GM12878 (cell line): ENCODE measurements at regions not wholly inside any gene's neighbourhood (a gene's known extent, or its start where the extent isn't known, plus 50 kb on each side); places are given as distances from the start of the nearest gene placed in this dataset.

Source experiments
- ATAC-seq: fragments of 200-7000 bp; cut with Tn5 transposase; 3 replicates; pipeline ENCODE4 v1.9.1; 2020; ENCODE audit warnings: mild to moderate bottlenecking, moderate library complexity
- BruUV-seq: library from RNA; stranded (reverse); fragments of 400-500 nt; replicated peaks from 2 replicates; lab custom pipeline; 2021; lab: Mats Ljungman, UMichigan
- CTCF ChIA-PET: fragments of 300-600 bp; sonication (Branson Sonifier 250); formaldehyde crosslinking; extraction: SDS; loops from one replicate; lab custom pipeline; 2021; ENCODE audit warnings: inconsistent platforms; lab: Yijun Ruan, JAX
- POLR2A ChIA-PET: fragments of 350-600 bp; formaldehyde crosslinking; extraction: SDS; loops from one replicate; lab custom pipeline; 2021; ENCODE audit warnings: inconsistent platforms; lab: Charles Lee
- RAD21 ChIA-PET: fragments of 300-600 bp; sonication (Branson Sonifier 250); formaldehyde crosslinking; loops from one replicate; lab custom pipeline; 2023; ENCODE audit warnings: antibody characterized with exemption; ENCODE audit not compliant: unreplicated experiment; lab: Charles Lee
- SMC1A ChIA-PET: fragments of 300-600 bp; sonication (Branson Sonifier 250); formaldehyde crosslinking; loops from one replicate; lab custom pipeline; 2023; ENCODE audit not compliant: unreplicated experiment, uncharacterized antibody; lab: Charles Lee
- DNase-seq: peaks from one replicate; pipeline ENCODE4 v3.0.0-alpha.2; 2011; ENCODE audit warnings: low read depth, low spot score
- FAIRE-seq: peaks from 3 replicates; lab custom pipeline; 2011; peaks lifted over from hg19 to GRCh38; lab: Jason Lieb, UNC
- H2AFZ ChIP-seq: 2 replicates; pipeline ENCODE4 v1.6.0; 2011; ENCODE audit warnings: low read depth, low read length, control low read depth; ENCODE audit not compliant: control insufficient read depth
- H3K27ac ChIP-seq: 2 replicates; pipeline ENCODE4 v1.5.1; 2011; ENCODE audit warnings: control low read depth; ENCODE audit not compliant: control insufficient read depth, insufficient read depth
- H3K27me3 ChIP-seq, 2 experiments: replicated peaks in 1 of 2; 2 replicates each; pipeline versions ENCODE4 v1.6.0 to v1.6.1; 2011; ENCODE audit warnings: low read length in 1 of 2; ENCODE audit not compliant: control insufficient read depth in 2 of 2, insufficient read depth in 2 of 2
- H3K36me3 ChIP-seq, 2 experiments: 2 replicates each; pipeline ENCODE4 v1.5.1; 2011; ENCODE audit warnings: low read length in 1 of 2; ENCODE audit not compliant: control insufficient read depth in 2 of 2, insufficient read depth in 2 of 2
- H3K4me1 ChIP-seq: 2 replicates; pipeline ENCODE4 v1.6.1; 2011; ENCODE audit warnings: mild to moderate bottlenecking, low read length, moderate library complexity, mixed read lengths; ENCODE audit not compliant: control insufficient read depth, insufficient read depth
- H3K4me2 ChIP-seq: 2 replicates; pipeline ENCODE4 v1.6.0; 2011; ENCODE audit warnings: control low read depth; ENCODE audit not compliant: control insufficient read depth, insufficient read depth
- H3K4me3 ChIP-seq: fragments of 200-600 bp; sonication (generic); 2 replicates; pipeline ENCODE4 v1.5.1; 2016
- H3K79me2 ChIP-seq: 2 replicates; pipeline ENCODE4 v1.6.0; 2011; ENCODE audit warnings: low read length; ENCODE audit not compliant: control insufficient read depth, insufficient read depth
- H3K9ac ChIP-seq: 2 replicates; pipeline ENCODE4 v1.8.0; 2011; ENCODE audit warnings: low read length, control low read depth, mixed read lengths; ENCODE audit not compliant: control insufficient read depth, insufficient read depth
- H3K9me3 ChIP-seq: replicated peaks from 3 replicates; pipeline ENCODE4 v1.5.1; 2011; ENCODE audit warnings: mild to moderate bottlenecking, low read length; ENCODE audit not compliant: control insufficient read depth, insufficient read depth
- H4K20me1 ChIP-seq: 2 replicates; pipeline ENCODE4 v1.6.0; 2011; ENCODE audit not compliant: control insufficient read depth, insufficient read depth
- ATF2 ChIP-seq: IDR thresholded peaks from 2 replicates; pipeline ENCODE4 v1.6.1; 2012; ENCODE audit warnings: low read length, inconsistent platforms
- BACH1 ChIP-seq: fragments of 450-650 bp; IDR thresholded peaks from 2 replicates; pipeline ENCODE4 v1.6.1; 2017; ENCODE audit warnings: mild to moderate bottlenecking, borderline replicate concordance
- MYC ChIP-seq: IDR thresholded peaks from 2 replicates; pipeline ENCODE4 v1.6.1; 2011; ENCODE audit warnings: mild to moderate bottlenecking, low read length, moderate library complexity, inconsistent platforms; ENCODE audit not compliant: insufficient read depth, insufficient replicate concordance, insufficient read length, severe bottlenecking
- PML ChIP-seq: IDR thresholded peaks from 2 replicates; pipeline ENCODE4 v1.6.1; 2012; ENCODE audit warnings: low read length, inconsistent platforms
- SMARCA5 ChIP-seq: fragments of 450-650 bp; IDR thresholded peaks from 2 replicates; pipeline ENCODE4 v1.6.1; 2017; ENCODE audit warnings: mild to moderate bottlenecking
- STAT1 ChIP-seq: fragments of 450-650 bp; conservative IDR thresholded peaks from 2 replicates; pipeline ENCODE4 v1.6.1; 2014; ENCODE audit warnings: antibody characterized with exemption, mild to moderate bottlenecking
- WGBS: methylation state at CpG from one replicate; pipeline ENCODE4 v1.1.6; 2016; ENCODE audit warnings: low lambda C conversion rate; ENCODE audit not compliant: insufficient replicate concordance, insufficient coverage; ENCODE audit errors: missing lambda C conversion rate; 5-methylcytosine and 5-hydroxymethylcytosine counted together
- in situ Hi-C: fragments of 300-500 bp; cut with MboI; formaldehyde crosslinking; loops from 9 replicates; pipeline ENCODE4 v1.14.3; 2018; ENCODE audit warnings: mixed read lengths
- intact Hi-C: fragments of 100-400 bp; cut with micrococcal nuclease; formaldehyde crosslinking; loops from one replicate; pipeline ENCODE4 v1.14.2; 2022; ENCODE audit not compliant: unreplicated experiment

DNA sequence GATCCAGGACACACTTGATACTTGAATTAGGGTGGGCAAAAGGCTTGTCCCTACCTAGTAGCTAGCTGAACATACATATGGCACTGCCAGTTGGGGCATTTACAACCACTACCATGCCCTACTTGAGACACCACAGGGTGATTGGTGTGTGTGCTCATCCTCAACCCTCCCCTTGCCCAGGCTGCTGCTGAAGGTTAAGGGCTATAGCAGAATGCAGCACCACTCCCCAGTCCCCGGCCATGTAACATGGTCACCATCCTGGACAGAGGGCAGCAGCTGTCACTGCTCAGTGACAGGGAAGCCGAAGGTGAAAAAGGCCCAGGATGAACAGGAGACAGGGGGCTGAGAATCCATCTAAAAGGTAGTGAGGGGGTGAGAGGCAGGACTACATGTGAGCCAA lies 273.9 kb upstream of the SGCD start:
- no peaks in the 10 kb centered on the region for H3K79me2 ChIP-seq
- H4K20me1 ChIP-seq, result no peaks in the 10 kb centered on the region
- no peak for FAIRE-seq
- ChIA-PET CTCF (no interaction called here), RAD21 (no interaction called here), SMC1A (no interaction called here), POLR2A (no interaction called here)
- intact Hi-C loops (no loop called here), in situ Hi-C loops (no loop called here)
- no peak overlapping the region for H3K27ac ChIP-seq
- H3K36me3 ChIP-seq, result no peaks in the 10 kb centered on the region
- TF ChIP-seq PML, result no peak
- TF ChIP-seq ATF2, result no peak
- TF ChIP-seq BACH1, result no peak
- H3K4me3 ChIP-seq, result no peak overlapping the region
- no peak overlapping the region for H3K9ac ChIP-seq
- ATAC-seq, result no peak
- DNase-seq, result no peak
- H3K4me1 ChIP-seq, result no peaks in the 10 kb centered on the region
- 3% methylated on average over 2 of the region's 2 CpGs for WGBS
- no peaks in the 10 kb centered on the region for H3K27me3 ChIP-seq
- H3K4me2 ChIP-seq, result no peak overlapping the region
- no TSS peak for BruUV-seq
- no peaks in the 10 kb centered on the region for H3K9me3 ChIP-seq
- H2AFZ ChIP-seq, result no peak overlapping the region

DNA sequence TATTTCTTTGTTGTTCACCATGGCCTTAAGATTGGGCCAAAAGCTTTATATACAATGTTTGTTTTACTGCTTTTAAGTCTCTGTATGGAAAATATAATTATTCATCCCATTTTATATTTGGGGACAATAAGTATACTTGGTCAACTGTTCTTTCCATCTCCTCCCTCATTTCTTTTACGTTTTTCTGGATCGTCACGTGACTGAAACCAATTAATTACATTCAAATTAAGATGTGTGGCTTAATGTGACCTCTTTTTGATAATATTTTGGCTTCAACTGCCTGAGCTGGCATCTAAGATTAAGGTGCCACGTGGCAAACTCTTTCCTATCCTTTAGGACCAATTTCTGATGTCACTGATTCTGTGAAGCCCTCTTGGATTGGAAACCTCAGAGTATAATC lies 250.1 kb upstream of the SGCD start:
- DNase-seq, result no peak
- Histone ChIP-seq H3K4me1 (no peaks in the 10 kb centered on the region), H2AFZ (no peak overlapping the region), H3K79me2 (no peaks in the 10 kb centered on the region), H3K27ac (no peak overlapping the region)
- RAD21 ChIA-PET, result no interaction called here
- no peak for TF ChIP-seq STAT1
- TF ChIP-seq SMARCA5, result no peak
- no peak for TF ChIP-seq MYC
- TF ChIP-seq, all 136 proteins: peak for 0
- BruUV-seq, result no TSS peak
- ChIA-PET CTCF (no interaction called here), POLR2A (no interaction called here), SMC1A (no interaction called here)
- Histone ChIP-seq H3K4me2 (no peak overlapping the region), H4K20me1 (no peaks in the 10 kb centered on the region), H3K9me3 (no peaks in the 10 kb centered on the region; the same call in 2 of the 3 replicates), H3K9ac (no peak overlapping the region), H3K27me3 (no peaks in the 10 kb centered on the region), H3K4me3 (no peak overlapping the region), H3K36me3 (no peaks in the 10 kb centered on the region)
- 17% methylated on average over 4 of the region's 4 CpGs for WGBS
- ATAC-seq, result no peak
- in situ Hi-C loops (no loop called here), intact Hi-C loops (no loop called here)
- FAIRE-seq, result no peak
